ENCODE measurements at regions not wholly inside any gene's neighbourhood (a gene's known extent, or its start where the extent isn't known, plus 50 kb on each side); places are given as distances from the start of the nearest gene placed in this dataset.

DNA sequence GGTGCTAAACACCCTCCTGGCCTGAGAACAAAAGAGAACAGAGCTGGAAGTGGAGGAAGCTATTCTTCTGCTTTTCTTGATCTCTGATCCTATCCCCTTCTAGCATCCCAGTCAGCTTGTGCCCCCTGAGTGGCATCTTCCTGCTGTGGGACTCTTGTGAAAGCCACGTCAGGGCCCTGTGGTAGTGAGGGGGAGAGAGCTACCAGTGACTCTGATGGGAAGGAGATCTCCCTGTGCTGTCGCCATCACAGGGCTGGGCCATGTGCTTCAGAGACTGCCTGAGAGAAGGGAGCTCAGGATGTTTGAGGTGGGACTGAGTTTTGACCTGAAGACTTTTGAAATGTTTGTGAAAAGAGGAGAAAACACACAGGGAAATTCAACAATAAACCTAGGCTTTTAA is 107.6 kb upstream of the FUT8 start:
- TF ChIP-seq, protein P1, sequence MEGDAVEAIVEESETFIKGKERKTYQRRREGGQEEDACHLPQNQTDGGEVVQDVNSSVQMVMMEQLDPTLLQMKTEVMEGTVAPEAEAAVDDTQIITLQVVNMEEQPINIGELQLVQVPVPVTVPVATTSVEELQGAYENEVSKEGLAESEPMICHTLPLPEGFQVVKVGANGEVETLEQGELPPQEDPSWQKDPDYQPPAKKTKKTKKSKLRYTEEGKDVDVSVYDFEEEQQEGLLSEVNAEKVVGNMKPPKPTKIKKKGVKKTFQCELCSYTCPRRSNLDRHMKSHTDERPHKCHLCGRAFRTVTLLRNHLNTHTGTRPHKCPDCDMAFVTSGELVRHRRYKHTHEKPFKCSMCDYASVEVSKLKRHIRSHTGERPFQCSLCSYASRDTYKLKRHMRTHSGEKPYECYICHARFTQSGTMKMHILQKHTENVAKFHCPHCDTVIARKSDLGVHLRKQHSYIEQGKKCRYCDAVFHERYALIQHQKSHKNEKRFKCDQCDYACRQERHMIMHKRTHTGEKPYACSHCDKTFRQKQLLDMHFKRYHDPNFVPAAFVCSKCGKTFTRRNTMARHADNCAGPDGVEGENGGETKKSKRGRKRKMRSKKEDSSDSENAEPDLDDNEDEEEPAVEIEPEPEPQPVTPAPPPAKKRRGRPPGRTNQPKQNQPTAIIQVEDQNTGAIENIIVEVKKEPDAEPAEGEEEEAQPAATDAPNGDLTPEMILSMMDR (conservative IDR thresholded peaks at IDR 0.05; ENCODE audit: low read depth, low read length) = no peak
- no peak for TF ChIP-seq EZH2phosphoT487 (IDR thresholded peaks at IDR 0.05; ENCODE audit: borderline replicate concordance, low read length)
- TF ChIP-seq EZH2 (IDR thresholded peaks at IDR 0.05; ENCODE audit: low read length, unreplicated experiment) = no peak
